ENCODE measurements at regions not wholly inside any gene's neighbourhood (a gene's known extent, or its start where the extent isn't known, plus 50 kb on each side); places are given as distances from the start of the nearest gene placed in this dataset.

GRCh38 chr18:32851936-32852335, 79.1 kb upstream of the KLHL14 start:
- H3K27me3 ChIP-seq (ENCODE audit: control insufficient read depth, insufficient read depth, low read length), result no peaks in the 10 kb centered on the region
- intact Hi-C loops (cut with micrococcal nuclease), result no loop called here
- no peaks in the 10 kb centered on the region for H3K36me3 ChIP-seq (ENCODE audit: control insufficient read depth, insufficient read depth, low read length)
- Mint-ChIP-seq H3K9me3 (peaks cover 2 to 8% of the 10 kb centered on the region in 2 donors), H3K36me3 (no peaks in the 10 kb centered on the region), H3K4me3 (no peak overlapping the region), H3K27ac (no peak overlapping the region), H3K4me1 (no peaks in the 10 kb centered on the region), H3K27me3 (ENCODE audit: low read depth in 2 of 2) (no peaks in the 10 kb centered on the region)
- DNase-seq (no peak), ATAC-seq (no peak)
- no peak overlapping the region for H3K27ac ChIP-seq (ENCODE audit: low read length)
- no peaks in the 10 kb centered on the region for H3K4me1 ChIP-seq (ENCODE audit: control insufficient read depth, insufficient read depth, low read length)
- H3K9me3 ChIP-seq (ENCODE audit: control insufficient read depth, insufficient read depth, low read length), result no peaks in the 10 kb centered on the region
- no peak for TF ChIP-seq CTCF (IDR thresholded peaks at IDR 0.05)
- H3K4me3 ChIP-seq (ENCODE audit: low read length), result no peak overlapping the region

- no peaks in the 10 kb centered on the region for H3K36me3 ChIP-seq (ENCODE audit: control insufficient read depth, insufficient read depth, low read length)
- no peak overlapping the region for H3K27ac ChIP-seq (ENCODE audit: low read length)
- no peak for ATAC-seq
- DNase-seq, result no peak
- Mint-ChIP-seq H3K27me3 (ENCODE audit: low read depth in 2 of 2) (no peaks in the 10 kb centered on the region), H3K36me3 (no peaks in the 10 kb centered on the region), H3K27ac (no peak overlapping the region), H3K4me3 (no peak overlapping the region), H3K9me3 (peaks cover 2 to 5% of the 10 kb centered on the region in 2 donors), H3K4me1 (no peaks in the 10 kb centered on the region)
- no peak for TF ChIP-seq CTCF (IDR thresholded peaks at IDR 0.05)
- WGBS (ENCODE audit: insufficient coverage), result no CpG with 5 or more reads among the region's 1 CpG
- no peaks in the 10 kb centered on the region for H3K9me3 ChIP-seq (ENCODE audit: control insufficient read depth, insufficient read depth, low read length)
- H3K4me3 ChIP-seq (ENCODE audit: low read length), result no peak overlapping the region
- no peaks in the 10 kb centered on the region for H3K27me3 ChIP-seq (ENCODE audit: control insufficient read depth, insufficient read depth, low read length)
- intact Hi-C loops (cut with micrococcal nuclease), result no loop called here
- no peaks in the 10 kb centered on the region for H3K4me1 ChIP-seq (ENCODE audit: control insufficient read depth, insufficient read depth, low read length)
Observed at GRCh38 chr18:32848826-32849225, 76.0 kb upstream of the KLHL14 start.

- Histone ChIP-seq H3K4me1 (ENCODE audit: control insufficient read depth, insufficient read depth, low read length) (no peaks in the 10 kb centered on the region), H3K27me3 (ENCODE audit: control insufficient read depth, insufficient read depth, low read length) (no peaks in the 10 kb centered on the region), H3K4me3 (ENCODE audit: low read length) (no peak overlapping the region), H3K27ac (ENCODE audit: low read length) (no peak overlapping the region), H3K9me3 (ENCODE audit: control insufficient read depth, insufficient read depth, low read length) (no peaks in the 10 kb centered on the region), H3K36me3 (ENCODE audit: control insufficient read depth, insufficient read depth, low read length) (no peaks in the 10 kb centered on the region)
- Mint-ChIP-seq H3K4me1 (no peaks in the 10 kb centered on the region), H3K36me3 (no peaks in the 10 kb centered on the region), H3K4me3 (no peak overlapping the region), H3K9me3 (peaks cover 4 to 9% of the 10 kb centered on the region in 2 donors), H3K27me3 (ENCODE audit: low read depth in 2 of 2) (no peaks in the 10 kb centered on the region), H3K27ac (no peak overlapping the region)
- 51% methylated on average over 3 of the region's 3 CpGs for WGBS (ENCODE audit: insufficient coverage)
- ATAC-seq (no peak), DNase-seq (no peak)
- no peak for TF ChIP-seq CTCF (IDR thresholded peaks at IDR 0.05)
- intact Hi-C loops (cut with micrococcal nuclease), result no loop called here
Observed at GRCh38 chr18:32847691-32848090, 74.9 kb upstream of the KLHL14 start.

- Mint-ChIP-seq H3K4me1 (no peaks in the 10 kb centered on the region), H3K4me3 (no peak overlapping the region), H3K36me3 (no peaks in the 10 kb centered on the region), H3K27me3 (ENCODE audit: low read depth in 2 of 2) (no peaks in the 10 kb centered on the region), H3K9me3 (peaks cover 5 to 7% of the 10 kb centered on the region in 2 donors), H3K27ac (no peak overlapping the region)
- H3K9me3 ChIP-seq (ENCODE audit: control insufficient read depth, insufficient read depth, low read length), result no peaks in the 10 kb centered on the region
- TF ChIP-seq CTCF (IDR thresholded peaks at IDR 0.05), result no peak
- no peak for DNase-seq
- no peak overlapping the region for H3K4me3 ChIP-seq (ENCODE audit: low read length)
- no peak overlapping the region for H3K27ac ChIP-seq (ENCODE audit: low read length)
- H3K27me3 ChIP-seq (ENCODE audit: control insufficient read depth, insufficient read depth, low read length), result no peaks in the 10 kb centered on the region
- intact Hi-C loops (cut with micrococcal nuclease), result no loop called here
- H3K4me1 ChIP-seq (ENCODE audit: control insufficient read depth, insufficient read depth, low read length), result no peaks in the 10 kb centered on the region
- no peak for ATAC-seq
- WGBS (ENCODE audit: insufficient coverage), result 90% methylated on average over 2 of the region's 2 CpGs
- no peaks in the 10 kb centered on the region for H3K36me3 ChIP-seq (ENCODE audit: control insufficient read depth, insufficient read depth, low read length)
Observed at GRCh38 chr18:32846896-32847295, 74.1 kb upstream of the KLHL14 start.
